HepG2 (cell line): ENCODE measurements at regions not wholly inside any gene's neighbourhood (a gene's known extent, or its start where the extent isn't known, plus 50 kb on each side); places are given as distances from the start of the nearest gene placed in this dataset.
A peak's percentile ranks its signal among the peaks of the same experiment; 100 is the strongest.

ENCODE experiments used
- ARNTL ChIP-seq: sonication (generic); formaldehyde crosslinking; IDR thresholded peaks from 2 replicates; pipeline ENCODE4 v1.4.0; 2020; ENCODE audit warnings: mild to moderate bottlenecking, missing genetic modification reagents
- BRF2 ChIP-seq: sonication (generic); formaldehyde crosslinking; IDR thresholded peaks from 2 replicates; pipeline ENCODE4 v1.8.1; 2022; ENCODE audit warnings: mild to moderate bottlenecking, missing genetic modification reagents
- CREB1 ChIP-seq, 2 experiments: fragments of 450-650 bp in 1 of 2; IDR thresholded peaks; 2 replicates each; pipeline ENCODE4 v1.6.1; 2016 to 2017; ENCODE audit warnings: control low read depth in 1 of 2, mild to moderate bottlenecking in 1 of 2, missing compliant biosample characterization in 1 of 2, missing genetic modification characterization in 1 of 2
- CREM ChIP-seq, 2 experiments: sonication (generic) in 1 of 2; formaldehyde crosslinking in 1 of 2; IDR thresholded peaks; 2 replicates each; pipeline versions ENCODE4 v1.4.0 to v1.6.1; 2016 to 2020; ENCODE audit warnings: antibody characterized with exemption in 1 of 2, mild to moderate bottlenecking in 1 of 2, missing genetic modification reagents in 1 of 2
- DPF2 ChIP-seq: sonication (generic); formaldehyde crosslinking; IDR thresholded peaks from 2 replicates; pipeline ENCODE4 v1.4.0; 2020; ENCODE audit warnings: mild to moderate bottlenecking, low read depth, missing genetic modification reagents, borderline replicate concordance
- ERF ChIP-seq: IDR thresholded peaks from 2 replicates; pipeline ENCODE4 v1.6.1; 2018; ENCODE audit warnings: missing biosample characterization, missing genetic modification reagents
- GABPA ChIP-seq, 2 experiments: IDR thresholded peaks; 2 replicates each; pipeline ENCODE4 v1.6.1; 2011 to 2016; ENCODE audit warnings: low read depth in 2 of 2, low read length in 1 of 2, missing biosample characterization in 1 of 2, missing genetic modification characterization in 1 of 2
- GATAD1 ChIP-seq: IDR thresholded peaks from 2 replicates; pipeline ENCODE4 v1.6.1; 2016; ENCODE audit warnings: missing genetic modification reagents, missing compliant biosample characterization
- HNRNPLL ChIP-seq: fragments of 200-400 bp; formaldehyde crosslinking; IDR thresholded peaks from 2 replicates; pipeline ENCODE4 v1.6.1; 2017; ENCODE audit warnings: mild to moderate bottlenecking, low read depth, low read length; ENCODE audit not compliant: poor library complexity, severe bottlenecking
- ISL2 ChIP-seq: sonication (generic); formaldehyde crosslinking; IDR thresholded peaks from 2 replicates; pipeline ENCODE4 v1.5.0; 2020; ENCODE audit warnings: missing genetic modification reagents
- NFE2L2 ChIP-seq: fragments of 150-350 bp; IDR thresholded peaks from 2 replicates; pipeline ENCODE4 v1.6.1; 2014; ENCODE audit warnings: low read length
- NRL ChIP-seq: sonication (generic); formaldehyde crosslinking; IDR thresholded peaks from 2 replicates; pipeline ENCODE4 v1.5.0; 2020; ENCODE audit warnings: missing genetic modification reagents, mild to moderate bottlenecking, moderate library complexity, borderline replicate concordance
- RARA ChIP-seq: IDR thresholded peaks from 2 replicates; pipeline ENCODE4 v1.6.1; 2016; ENCODE audit warnings: missing genetic modification reagents, missing compliant biosample characterization
- RXRB ChIP-seq: IDR thresholded peaks from 2 replicates; pipeline ENCODE4 v1.6.1; 2016; ENCODE audit warnings: borderline replicate concordance, missing genetic modification reagents, missing compliant biosample characterization
- SAP130 ChIP-seq: IDR thresholded peaks from 2 replicates; pipeline ENCODE4 v1.6.1; 2016; ENCODE audit warnings: low read depth
- SMC3 ChIP-seq: IDR thresholded peaks from 2 replicates; pipeline ENCODE4 v1.6.1; 2011; ENCODE audit warnings: low read length, improper control_type of control experiment
- SP1 ChIP-seq, 2 experiments: fragments of 450-650 bp in 1 of 2; sonication (generic) in 1 of 2; formaldehyde crosslinking in 1 of 2; IDR thresholded peaks; 2 replicates each; pipeline versions ENCODE4 v1.4.0 to v1.6.1; 2016 to 2020; ENCODE audit warnings: missing genetic modification reagents in 1 of 2
- TCF12 ChIP-seq, 2 experiments: fragments of 450-650 bp in 1 of 2; sonication (generic) in 1 of 2; formaldehyde crosslinking in 1 of 2; IDR thresholded peaks; 2 replicates each; pipeline versions ENCODE4 v1.6.1 to v1.8.0; 2017 to 2022; ENCODE audit warnings: antibody characterized with exemption in 1 of 2, mild to moderate bottlenecking in 1 of 2, missing genetic modification reagents in 1 of 2, moderate library complexity in 1 of 2
- ZNF12 ChIP-seq: sonication (generic); formaldehyde crosslinking; IDR thresholded peaks from 2 replicates; pipeline ENCODE4 v1.5.0; 2020; ENCODE audit warnings: missing genetic modification reagents
- ZNF530 ChIP-seq: sonication (generic); formaldehyde crosslinking; IDR thresholded peaks from 2 replicates; pipeline ENCODE4 v1.5.0; 2020; ENCODE audit warnings: low read depth, mild to moderate bottlenecking, missing genetic modification reagents
- ZNF607 ChIP-seq: sonication (generic); formaldehyde crosslinking; IDR thresholded peaks from 2 replicates; pipeline ENCODE4 v1.5.1; 2020; ENCODE audit warnings: missing genetic modification reagents, mild to moderate bottlenecking, borderline replicate concordance
- ZNF776 ChIP-seq: sonication (generic); formaldehyde crosslinking; IDR thresholded peaks from 2 replicates; pipeline ENCODE4 v1.4.0; 2020; ENCODE audit warnings: mild to moderate bottlenecking, missing genetic modification reagents
- ZSCAN20 ChIP-seq: sonication (generic); formaldehyde crosslinking; IDR thresholded peaks from 2 replicates; pipeline ENCODE4 v1.4.0; 2020; ENCODE audit warnings: missing genetic modification reagents, mild to moderate bottlenecking, borderline replicate concordance
- TF ChIP-seq, protein P1 (sequence below): sonication (generic); formaldehyde crosslinking; IDR thresholded peaks from 2 replicates; pipeline ENCODE4 v1.4.0; 2020; ENCODE audit warnings: missing genetic modification reagents, mild to moderate bottlenecking, borderline replicate concordance
- TF ChIP-seq, protein P2 (sequence below): IDR thresholded peaks from 2 replicates; pipeline ENCODE4 v1.6.1; 2016; ENCODE audit warnings: missing compliant biosample characterization, missing genetic modification reagents, borderline replicate concordance

- peak; percentile 64 for TF ChIP-seq RXRB (CRISPR knock-in tag)
- TF ChIP-seq ZSCAN20 (CRISPR knock-in tag): no peak
- TF ChIP-seq, protein P1, sequence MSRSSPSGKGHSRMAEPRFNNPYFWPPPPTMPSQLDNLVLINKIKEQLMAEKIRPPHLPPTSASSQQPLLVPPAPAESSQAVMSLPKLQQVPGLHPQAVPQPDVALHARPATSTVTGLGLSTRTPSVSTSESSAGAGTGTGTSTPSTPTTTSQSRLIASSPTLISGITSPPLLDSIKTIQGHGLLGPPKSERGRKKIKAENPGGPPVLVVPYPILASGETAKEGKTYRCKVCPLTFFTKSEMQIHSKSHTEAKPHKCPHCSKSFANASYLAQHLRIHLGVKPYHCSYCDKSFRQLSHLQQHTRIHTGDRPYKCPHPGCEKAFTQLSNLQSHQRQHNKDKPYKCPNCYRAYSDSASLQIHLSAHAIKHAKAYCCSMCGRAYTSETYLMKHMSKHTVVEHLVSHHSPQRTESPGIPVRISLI (CRISPR knock-in tag): peak; percentile 31; the same call in 1 of the 2 replicates
- no peak for TF ChIP-seq ARNTL (CRISPR knock-in tag)
- 0 out of 2 replicates have a peak, but pooled peaks have one; percentile 7 for TF ChIP-seq CREB1 (IDR thresholded peaks at IDR 0.05)
- TF ChIP-seq CREB1 (CRISPR knock-in tag; IDR thresholded peaks at IDR 0.05): no peak
- TF ChIP-seq BRF2: no peak
- no peak for TF ChIP-seq ZNF607
- TF ChIP-seq SAP130 (CRISPR knock-in tag): peak; percentile 61
- peak; percentile 45; the same call in 1 of the 2 replicates for TF ChIP-seq DPF2 (CRISPR knock-in tag)
- no peak for TF ChIP-seq NRL (CRISPR knock-in tag)
- TF ChIP-seq TCF12 (IDR thresholded peaks at IDR 0.05): no peak
- TF ChIP-seq TCF12 (CRISPR knock-in tag; IDR thresholded peaks at IDR 0.05): no peak
- peak; percentile 75 for TF ChIP-seq CREM (IDR thresholded peaks at IDR 0.05)
- TF ChIP-seq CREM (CRISPR knock-in tag; IDR thresholded peaks at IDR 0.05): no peak
- TF ChIP-seq ZNF530 (CRISPR knock-in tag): no peak
- TF ChIP-seq RARA (CRISPR knock-in tag): peak; percentile 63
- no peak; the same call in 1 of the 2 replicates for TF ChIP-seq GATAD1 (CRISPR knock-in tag)
- no peak for TF ChIP-seq ZNF776 (CRISPR knock-in tag)
- TF ChIP-seq ISL2 (CRISPR knock-in tag): peak; percentile 52; the same call in 1 of the 2 replicates
- TF ChIP-seq HNRNPLL: no peak
- TF ChIP-seq ERF (CRISPR knock-in tag): peak; percentile 32; the same call in 1 of the 2 replicates
- TF ChIP-seq NFE2L2: no peak
- TF ChIP-seq ZNF12: no peak
- TF ChIP-seq SP1 (IDR thresholded peaks at IDR 0.05): no peak
- no peak for TF ChIP-seq SP1 (CRISPR knock-in tag; IDR thresholded peaks at IDR 0.05)
- TF ChIP-seq, protein P2, sequence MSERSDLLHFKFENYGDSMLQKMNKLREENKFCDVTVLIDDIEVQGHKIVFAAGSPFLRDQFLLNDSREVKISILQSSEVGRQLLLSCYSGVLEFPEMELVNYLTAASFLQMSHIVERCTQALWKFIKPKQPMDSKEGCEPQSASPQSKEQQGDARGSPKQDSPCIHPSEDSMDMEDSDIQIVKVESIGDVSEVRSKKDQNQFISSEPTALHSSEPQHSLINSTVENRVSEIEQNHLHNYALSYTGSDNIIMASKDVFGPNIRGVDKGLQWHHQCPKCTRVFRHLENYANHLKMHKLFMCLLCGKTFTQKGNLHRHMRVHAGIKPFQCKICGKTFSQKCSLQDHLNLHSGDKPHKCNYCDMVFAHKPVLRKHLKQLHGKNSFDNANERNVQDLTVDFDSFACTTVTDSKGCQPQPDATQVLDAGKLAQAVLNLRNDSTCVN (CRISPR knock-in tag): no peak
- peak; percentile 60; the same call in 1 of the 2 replicates for TF ChIP-seq SMC3
- no peak for TF ChIP-seq GABPA (IDR thresholded peaks at IDR 0.05; ENCODE audit: low read depth, low read length)
- 0 out of 2 replicates have a peak, but pooled peaks have one; percentile 9 for TF ChIP-seq GABPA (CRISPR knock-in tag; IDR thresholded peaks at IDR 0.05; ENCODE audit: low read depth)
Measured at GRCh38 chr10:58994226-58995057, 182.0 kb upstream of the PHYHIPL start (continued).
